GM21619 (cell line): ENCODE measurements at regions not wholly inside any gene's neighbourhood (a gene's known extent, or its start where the extent isn't known, plus 50 kb on each side); places are given as distances from the start of the nearest gene placed in this dataset.
"Not testable (repeated sequence)": the region's sequence is repeated elsewhere in the genome, so short reads cannot be mapped to it uniquely, and the experiment has no call there.

Experiments
- ATAC-seq: cut with Tn5 transposase; IDR thresholded peaks from one replicate; pipeline ENCODE4 v1.9.1; 2021; ENCODE audit not compliant: unreplicated experiment

DNA sequence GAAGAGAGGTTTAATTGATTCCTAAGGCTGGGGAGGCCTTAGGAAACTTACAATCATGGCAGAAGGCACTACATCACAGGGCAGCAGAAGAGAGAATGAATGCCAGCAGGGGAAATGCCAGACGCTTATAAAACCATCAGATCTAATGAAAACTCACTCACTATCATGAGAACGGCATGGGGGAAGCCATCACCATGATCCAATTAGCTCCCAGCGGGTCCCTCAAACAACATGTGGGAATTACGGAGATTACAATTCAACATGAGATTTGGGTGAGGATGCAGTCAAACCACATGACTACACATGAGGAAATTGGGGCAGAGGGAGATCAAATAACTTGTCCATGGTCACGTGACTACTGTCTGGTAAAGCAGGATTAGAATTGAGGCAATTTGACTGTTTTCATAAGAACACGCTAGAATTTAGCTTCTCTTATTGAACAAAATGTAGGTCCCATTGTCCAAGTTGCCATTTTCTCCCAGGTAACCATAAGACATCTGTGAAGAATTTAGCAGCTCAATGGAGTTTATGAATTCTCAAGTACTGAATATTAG, 445.1 kb upstream of the CDH20 start:
- ATAC-seq, result no peak

DNA sequence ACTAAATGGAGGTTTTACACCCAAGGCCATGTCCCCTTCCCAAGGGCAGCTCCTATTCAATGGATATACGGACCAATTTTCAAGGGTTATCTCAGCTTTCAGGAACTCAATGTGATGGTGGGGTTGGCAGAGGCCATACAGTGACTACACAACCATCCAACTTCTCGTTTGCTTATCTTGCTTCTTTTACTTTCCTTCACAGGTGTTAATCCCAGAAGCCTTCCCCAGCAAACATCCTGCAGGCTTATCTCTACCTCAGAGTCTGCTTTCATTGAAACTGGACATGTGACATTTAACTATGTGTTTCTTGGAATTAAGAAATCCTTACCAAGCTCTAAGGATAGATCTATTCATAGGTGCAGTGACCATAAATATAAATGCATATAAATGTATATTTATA, 443.8 kb upstream of the CDH20 start:
- no peak for ATAC-seq

DNA sequence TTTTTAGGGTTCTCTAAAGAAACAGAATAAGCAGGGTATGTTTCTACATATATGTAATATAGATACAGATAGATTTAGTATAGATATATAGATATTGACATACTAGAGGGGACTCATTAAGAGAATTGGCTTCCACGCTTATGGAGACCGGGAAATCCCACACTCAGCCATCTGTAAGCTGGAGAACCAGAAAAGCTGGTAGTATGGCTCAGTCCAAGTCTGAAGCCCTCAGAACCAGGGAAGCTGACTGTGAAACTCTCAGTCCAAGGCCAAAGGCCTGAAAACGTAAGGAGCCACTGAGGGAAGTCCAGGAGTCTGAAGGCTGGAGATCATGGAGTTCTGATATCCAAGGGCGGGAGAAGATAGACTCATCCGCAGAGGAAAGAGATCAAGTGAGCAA, 441.3 kb upstream of the CDH20 start:
- ATAC-seq, result no peak

DNA sequence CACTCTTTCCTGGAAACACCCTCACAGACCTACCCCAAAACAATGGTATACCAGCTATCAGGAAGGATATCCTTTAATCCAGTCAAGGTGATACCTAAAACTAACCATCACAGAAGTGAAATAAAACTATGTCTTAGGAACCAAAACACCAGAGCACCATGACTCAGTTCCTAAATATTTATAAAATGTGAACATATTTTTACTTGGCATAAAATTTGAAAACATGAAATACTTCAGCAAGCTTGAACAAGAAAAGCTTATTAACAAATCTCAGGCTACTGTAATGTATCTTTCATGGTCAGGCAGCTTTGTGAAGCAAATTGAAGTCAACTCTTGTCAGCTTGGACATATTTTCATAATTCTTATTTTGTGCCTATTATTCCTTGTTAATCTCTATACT, 440.8 kb upstream of the CDH20 start:
- no peak for ATAC-seq

DNA sequence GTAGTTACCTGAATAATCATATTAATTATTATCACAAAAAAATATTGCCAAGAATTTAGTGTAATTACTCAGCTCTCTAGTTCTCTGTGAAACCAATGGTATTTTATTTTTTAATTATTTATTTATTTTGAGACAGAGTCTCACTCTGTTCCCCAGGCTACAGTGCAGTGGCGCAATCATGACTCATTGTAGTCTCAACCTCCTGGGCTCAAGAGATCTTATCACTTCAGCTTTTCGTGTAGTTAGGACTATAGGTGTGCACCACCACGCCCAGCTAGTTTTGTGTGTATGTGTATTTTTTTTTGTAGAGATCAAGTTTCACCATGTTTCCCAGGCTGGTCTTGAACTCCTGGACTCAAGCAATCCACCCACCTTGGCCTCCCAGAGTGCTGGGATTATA, 440.4 kb upstream of the CDH20 start:
- no peak for ATAC-seq

DNA sequence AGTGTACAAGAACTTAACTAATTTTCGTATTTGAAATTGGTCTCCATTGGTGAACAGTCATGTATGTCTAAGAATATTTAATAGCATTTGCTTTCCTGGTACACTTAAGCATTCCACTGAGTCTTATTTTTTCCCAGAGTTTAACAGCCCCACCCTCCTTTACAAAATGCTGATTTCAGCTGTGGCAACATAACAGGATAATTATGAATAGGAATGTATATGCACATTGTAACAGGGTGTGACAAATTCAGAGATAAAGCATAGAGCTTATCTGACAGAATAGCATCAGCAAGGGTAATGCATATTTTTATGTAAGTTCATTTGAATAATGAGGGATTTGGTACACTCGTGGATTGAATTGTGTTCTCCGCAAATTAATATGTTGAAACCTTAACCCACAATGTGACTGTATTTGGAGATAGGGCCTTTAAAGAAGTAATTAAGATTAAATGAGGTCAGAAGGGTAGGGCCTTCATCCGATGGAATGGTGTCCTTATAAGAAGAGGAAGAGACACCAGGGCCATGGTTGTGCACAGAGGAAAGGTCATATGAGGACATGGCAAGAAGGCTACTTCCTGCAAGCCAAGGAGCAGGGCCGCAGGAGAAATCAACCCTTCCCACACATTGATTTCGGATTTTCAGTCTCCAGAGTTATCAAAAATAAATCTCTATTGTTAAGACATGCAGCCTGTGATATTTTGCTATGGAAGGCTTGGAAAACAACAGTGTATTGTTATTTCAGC, 439.7 kb upstream of the CDH20 start:
- no peak for ATAC-seq

DNA sequence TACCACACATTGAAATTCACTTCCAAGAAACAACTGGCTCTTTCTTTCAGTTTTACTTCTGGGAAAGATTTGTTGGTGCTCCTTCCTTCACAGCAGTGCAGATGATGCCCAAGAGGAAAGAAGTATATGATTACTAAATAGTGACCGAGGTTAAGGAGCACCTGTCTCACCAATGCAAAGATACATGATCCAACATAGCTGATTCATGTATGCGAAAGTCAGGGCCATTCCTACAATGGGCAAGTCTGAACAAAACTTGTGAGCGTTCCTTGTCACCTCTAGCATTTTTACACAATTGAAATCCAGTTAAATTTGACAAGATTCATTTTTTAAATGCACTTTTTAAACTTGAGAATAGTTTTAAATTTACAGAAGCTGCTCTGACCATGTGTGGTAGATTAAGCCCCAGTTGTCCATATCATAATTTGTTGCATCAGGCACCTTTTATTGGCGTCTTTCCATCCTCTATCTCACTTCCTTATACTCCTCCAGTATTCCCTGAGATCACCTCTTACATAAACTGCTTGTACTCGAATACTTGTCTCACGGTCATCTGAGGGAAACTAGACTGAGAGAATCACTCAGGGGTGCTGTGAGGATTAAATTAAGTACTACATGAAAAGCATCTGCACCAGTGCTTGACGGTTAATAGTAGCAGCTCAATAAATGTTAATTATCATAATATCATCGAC, 438.8 kb upstream of the CDH20 start:
- ATAC-seq, result no peak

DNA sequence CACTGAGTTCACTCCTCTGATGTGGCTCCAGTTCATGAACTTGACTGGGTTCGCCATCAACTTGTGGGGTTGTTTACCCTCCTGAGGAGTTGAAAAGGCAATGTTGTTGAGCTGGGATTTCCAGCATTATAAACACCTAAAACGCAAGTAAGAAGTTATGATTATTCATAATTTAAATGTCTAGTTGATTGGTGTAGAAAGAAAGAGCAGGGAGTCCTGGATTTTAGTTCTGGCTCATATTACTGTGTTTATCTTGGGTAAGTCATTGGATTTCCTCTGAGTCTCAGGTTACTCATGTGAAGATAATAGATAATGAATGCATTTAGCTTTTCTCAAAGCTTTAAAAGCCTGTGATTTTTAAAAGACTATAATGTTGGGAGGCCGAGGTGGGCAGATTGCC, 438.0 kb upstream of the CDH20 start:
- ATAC-seq, result no peak

DNA sequence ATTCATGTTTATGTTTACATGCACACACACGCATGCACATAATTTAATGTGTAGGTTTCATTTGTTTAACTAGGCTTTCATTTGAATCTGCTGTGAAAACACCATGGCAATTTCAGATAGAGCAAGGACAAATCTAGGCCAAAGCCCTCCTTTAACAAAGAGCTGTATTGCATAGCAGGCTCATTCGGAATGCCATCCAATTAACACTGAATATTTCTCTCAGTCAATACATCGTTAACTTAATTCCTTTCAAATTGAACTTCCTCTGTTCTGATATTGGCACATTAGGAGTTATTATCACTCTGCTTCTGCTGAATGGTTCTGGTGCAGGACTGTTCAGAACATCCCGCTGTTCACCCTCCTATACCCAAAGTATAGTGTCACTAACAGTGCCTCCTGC, 435.1 kb upstream of the CDH20 start:
- no peak for ATAC-seq

DNA sequence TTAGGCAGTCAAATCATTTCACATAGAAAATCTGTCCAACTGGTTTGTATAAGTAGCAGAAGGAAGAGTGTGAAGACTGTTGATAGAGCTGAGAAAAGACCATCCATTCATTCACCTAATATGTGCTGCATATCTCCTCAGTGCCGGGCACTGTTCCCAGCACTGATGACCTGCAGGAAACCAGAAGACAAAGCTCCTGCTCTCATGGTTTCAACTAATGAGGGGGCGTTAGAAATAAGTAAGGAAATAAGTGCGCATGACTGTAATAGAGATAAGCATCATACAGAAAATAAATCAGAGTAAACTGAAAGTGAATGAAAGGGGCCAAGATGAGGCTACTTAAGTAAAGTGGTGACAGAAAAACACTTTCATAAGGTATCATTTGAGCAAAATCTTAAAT, 427.5 kb upstream of the CDH20 start:
- no peak for ATAC-seq

DNA sequence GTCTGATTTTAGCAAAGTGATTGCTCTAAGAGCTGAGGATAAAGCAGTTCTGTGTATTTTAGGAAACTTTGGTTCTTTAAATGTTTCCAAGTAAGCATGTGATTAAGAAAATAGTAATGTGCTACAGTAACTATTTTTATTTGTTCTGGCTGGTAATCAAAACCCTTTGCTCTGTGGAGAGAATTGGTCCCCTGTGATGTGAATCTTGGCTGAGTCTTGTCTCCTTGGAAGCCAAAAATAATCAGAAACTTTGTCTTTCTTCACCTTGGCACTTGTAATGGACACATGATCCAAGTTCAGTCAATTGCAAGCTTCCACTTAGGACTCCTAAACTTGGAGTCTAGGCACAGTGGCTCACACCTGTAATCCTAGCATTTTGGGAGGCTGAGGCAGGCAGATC, 422.7 kb upstream of the CDH20 start:
- no peak for ATAC-seq

DNA sequence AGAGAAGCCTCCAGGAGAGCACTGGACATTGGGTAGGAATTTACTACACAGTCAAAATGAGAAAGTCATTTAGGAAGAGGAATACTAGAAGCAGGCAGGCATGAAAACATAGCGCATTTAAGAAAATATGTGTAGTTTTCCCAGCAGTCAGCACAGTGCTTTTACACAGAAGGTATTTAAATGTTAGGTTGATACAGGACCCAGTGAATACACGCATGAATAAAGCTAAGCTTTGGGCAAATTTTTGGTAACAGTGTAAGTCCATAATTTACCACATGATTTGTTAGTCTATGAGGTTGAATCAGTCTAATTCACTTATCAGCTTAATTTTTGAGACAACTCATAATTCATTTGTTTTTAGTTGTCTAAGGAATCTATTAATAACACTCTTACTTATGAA, 421.7 kb upstream of the CDH20 start:
- no peak for ATAC-seq

DNA sequence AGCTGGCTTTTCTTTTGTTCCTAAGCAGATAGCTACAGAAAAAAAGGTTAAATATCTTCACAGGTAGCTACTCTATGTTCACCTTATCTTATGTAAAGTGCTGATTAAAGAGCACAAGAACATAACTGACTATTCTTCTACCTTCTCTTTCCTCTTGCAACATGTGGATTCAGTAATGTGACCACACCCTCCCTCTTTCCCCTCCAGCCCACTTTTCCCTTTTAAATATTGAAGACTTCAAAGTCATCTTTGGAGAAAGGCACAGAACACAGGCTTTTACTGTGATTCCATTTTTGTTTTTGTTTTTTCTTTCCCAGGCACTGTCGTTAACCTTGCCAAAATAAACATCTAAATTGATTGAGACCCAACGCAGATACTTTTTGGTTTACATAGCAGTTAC, 418.1 kb upstream of the CDH20 start:
- ATAC-seq, result no peak

DNA sequence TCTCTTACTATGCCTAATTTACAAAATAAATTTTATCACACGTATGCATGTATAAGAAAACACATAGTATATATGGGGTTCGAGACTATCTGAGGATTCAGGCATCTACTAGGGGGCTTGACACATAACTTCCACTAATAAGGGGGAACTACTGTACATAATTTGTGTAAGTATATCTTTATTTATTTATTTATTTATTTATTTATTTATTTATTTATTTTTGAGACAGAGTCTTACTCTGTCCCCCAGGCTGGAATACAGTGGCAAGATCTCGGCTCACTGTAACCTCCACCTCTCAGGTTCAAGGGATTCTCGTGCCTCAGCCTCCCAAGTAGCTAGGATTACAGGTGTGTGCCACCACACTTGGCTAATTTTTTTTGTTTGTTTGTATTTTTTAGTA, 414.4 kb upstream of the CDH20 start:
- ATAC-seq, result not testable (repeated sequence)

DNA sequence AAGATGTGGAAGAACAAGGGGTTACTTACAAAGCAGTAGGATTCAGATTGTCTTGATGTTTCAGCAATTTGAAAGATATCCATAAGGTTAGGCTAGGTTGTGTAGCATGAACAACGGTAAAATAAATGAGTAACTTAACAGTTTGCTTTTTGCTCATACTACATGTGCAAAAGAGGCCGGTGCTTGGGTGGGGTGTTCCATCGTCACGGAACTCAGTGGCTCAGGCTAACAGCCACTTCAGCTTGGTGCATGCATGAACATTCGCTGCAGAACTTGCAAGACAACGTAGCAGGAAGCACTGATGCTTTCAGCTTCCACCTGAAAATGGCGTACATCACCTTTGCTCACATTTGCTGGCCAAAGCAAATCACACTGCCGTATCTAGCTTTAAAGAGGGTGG, 407.3 kb upstream of the CDH20 start:
- no peak for ATAC-seq

DNA sequence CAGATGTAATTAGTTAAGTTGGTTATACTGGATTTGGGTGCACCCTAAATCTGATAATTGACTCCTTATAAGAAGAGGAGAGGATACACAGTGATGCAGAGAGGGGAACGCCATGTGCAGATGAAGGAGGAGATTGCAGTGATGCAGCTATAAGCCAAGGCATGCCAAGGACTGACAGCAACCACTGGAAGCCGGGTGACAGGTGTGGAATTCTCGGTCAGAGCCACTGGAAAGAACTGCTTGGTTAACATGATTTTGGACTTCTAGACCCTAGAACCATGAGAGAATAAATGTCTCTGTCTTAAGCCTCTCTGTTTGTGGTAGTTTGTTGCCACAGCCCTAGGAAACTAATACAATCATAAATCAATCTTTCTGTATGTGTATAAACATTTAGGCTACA, 403.3 kb upstream of the CDH20 start:
- no peak for ATAC-seq

DNA sequence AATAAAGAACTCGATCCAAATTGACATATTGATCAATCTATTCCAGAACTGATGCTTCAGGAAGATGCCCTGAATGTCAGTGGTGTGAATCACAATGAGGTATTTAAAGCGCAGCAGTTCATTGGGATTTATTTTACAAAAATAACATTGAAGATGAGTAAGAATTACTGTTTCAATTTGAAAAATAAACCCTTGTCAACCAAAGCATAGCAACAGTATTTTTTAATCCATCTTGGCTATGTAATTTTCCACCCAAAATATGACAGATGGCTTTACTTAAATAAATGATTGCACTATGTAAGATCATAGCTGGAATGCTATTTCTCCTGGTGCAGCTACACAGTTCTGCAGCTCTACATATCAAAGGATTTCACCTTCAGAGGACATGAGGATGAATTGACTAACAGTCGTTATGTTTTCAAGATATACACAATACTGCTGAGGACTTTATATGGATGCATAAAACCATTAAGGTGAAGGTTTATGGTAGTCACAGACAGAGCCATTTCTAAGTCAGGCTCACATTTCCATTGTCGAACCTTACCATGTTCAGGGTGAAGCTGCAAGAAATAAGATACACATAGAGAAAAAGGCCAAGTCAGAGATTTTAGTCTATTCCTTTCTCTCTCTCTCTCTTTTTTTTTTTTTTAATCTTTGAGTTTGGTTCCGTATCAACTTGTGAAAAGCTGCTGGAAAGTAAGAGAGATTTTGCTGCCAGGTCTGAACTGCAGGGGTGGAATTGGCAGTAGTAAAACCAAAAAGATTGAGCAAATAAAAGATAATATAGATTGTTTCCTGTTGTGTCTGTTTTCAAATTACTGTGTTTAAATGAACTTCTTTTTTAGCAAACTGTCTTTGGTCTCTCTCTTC, 398.0 kb upstream of the CDH20 start:
- no peak for ATAC-seq

DNA sequence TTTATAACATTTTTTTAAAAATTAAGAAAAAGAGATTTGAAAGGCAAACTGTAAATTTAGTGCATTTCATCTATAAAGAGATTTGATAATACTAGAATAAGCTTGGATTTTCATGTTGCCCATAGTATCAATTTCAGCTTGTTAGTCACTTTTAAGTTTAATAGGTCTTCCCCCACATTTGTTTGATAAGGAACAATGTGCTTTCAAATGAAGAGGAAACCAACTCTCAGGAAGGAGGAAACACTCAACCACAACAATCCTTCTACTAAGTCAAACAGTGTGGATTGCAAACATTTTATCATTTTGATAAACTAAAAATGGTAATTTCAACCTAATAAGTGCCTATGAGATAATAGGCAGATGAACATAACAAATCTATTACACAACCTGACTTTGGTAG, 397.1 kb upstream of the CDH20 start:
- ATAC-seq, result no peak

DNA sequence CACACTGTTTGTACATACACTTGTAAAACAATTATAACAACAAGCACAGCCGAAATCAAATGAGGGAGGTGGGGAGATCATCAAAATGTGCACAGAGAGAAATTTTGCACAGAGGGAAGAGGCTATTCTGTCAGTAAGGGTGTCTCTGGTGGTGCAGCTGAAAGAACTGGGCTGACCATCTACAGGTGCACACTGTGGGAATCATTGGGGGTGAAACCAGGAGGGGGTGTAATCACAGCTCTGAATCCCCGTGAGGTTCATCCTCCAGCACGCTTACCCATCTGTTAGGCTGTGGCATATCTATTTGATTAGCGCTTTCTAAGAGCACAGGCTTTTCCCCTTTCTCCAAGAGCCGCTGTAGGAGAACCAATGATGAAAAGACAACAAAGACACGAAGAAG, 389.9 kb upstream of the CDH20 start:
- ATAC-seq, result no peak

DNA sequence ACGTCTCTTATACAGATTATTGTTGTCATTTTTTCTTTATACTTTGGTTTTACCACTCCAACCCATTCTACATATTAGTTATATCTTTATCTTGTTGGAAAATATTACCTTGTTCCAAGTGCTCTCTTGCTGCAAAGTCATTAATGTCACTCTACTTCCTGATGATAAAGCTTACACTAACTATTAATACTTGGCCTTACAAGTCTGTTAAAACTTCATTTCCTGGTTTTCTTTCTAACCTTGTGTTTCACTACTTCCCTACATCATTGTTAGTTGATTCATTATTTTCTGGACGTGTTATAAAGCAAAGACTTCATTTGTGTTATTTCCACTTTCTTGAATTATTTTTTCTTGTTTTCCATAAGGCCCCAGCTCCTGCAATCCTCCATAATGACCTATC, 382.6 kb upstream of the CDH20 start:
- ATAC-seq, result no peak

DNA sequence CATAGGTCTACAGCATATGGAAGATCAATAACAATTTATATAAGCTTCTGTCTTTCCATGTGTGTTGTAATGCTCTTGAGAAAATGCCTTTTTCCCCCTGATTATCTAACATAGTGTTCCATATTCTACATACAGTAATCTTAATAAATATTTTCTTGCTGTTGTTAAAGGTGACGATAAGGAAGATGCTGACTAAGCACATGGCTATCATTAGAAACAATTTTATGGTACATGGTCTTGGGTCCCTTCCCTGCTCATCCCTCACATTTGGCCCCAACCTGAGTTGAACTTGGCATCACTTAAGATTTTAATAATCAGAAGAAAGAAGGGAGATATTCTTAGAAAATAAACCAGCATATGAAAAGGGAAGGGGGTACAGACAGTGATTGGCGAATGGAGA, 382.1 kb upstream of the CDH20 start:
- ATAC-seq, result no peak

DNA sequence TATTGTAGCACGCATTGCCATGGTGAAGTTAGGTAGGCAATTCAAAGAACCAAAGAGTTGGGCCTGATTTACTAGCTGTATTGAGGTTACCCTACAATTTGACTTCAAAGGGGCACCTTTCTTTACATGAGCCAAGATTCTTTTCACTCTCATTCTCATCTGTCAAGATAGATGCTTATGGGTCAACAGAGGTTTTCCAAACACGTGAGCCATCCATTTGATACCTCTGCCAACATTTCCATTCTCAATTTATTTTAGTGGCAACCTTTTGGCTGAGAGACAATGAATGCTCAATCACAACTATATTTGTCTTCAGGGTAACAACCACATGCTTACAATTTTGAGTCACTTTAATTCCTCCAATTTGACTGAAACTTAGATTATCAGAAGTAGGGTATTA, 370.6 kb upstream of the CDH20 start:
- no peak for ATAC-seq
